Fibroblast of lung (primary cell): ENCODE measurements at regions not wholly inside any gene's neighbourhood (a gene's known extent, or its start where the extent isn't known, plus 50 kb on each side); places are given as distances from the start of the nearest gene placed in this dataset.

Experiments used
- CTCF ChIP-seq, 2 donors: IDR thresholded peaks in 1 of 2; conservative IDR thresholded peaks in 1 of 2; 1 replicate in 1 of 2; 2 replicates in 1 of 2; pipeline ENCODE4 v1.5.1; 2011 to 2012; ENCODE audit warnings: low read length in 2 of 2, control low read depth in 1 of 2, inconsistent platforms in 1 of 2, low read depth in 1 of 2, mild to moderate bottlenecking in 1 of 2
- EZH2 ChIP-seq: IDR thresholded peaks from 2 replicates; pipeline ENCODE4 v1.5.1; 2012; ENCODE audit warnings: low read length, control low read depth, mild to moderate bottlenecking; ENCODE audit errors: missing control alignments

- TF ChIP-seq CTCF (conservative IDR thresholded peaks at IDR 0.05 in 1 of 2, IDR thresholded peaks at IDR 0.05 in 1 of 2; ENCODE audit: low read depth in 1 of 2, low read length in 2 of 2) (no peak), EZH2 (no peak)
These were observed 305.5 kb upstream of the ETAA1 start for GRCh38 chr2:67091681-67092080.
